NCI-H2196 (cell line): ENCODE measurements at regions not wholly inside any gene's neighbourhood (a gene's known extent, or its start where the extent isn't known, plus 50 kb on each side); places are given as distances from the start of the nearest gene placed in this dataset.
"Not testable (repeated sequence)": the region's sequence is repeated elsewhere in the genome, so short reads cannot be mapped to it uniquely, and the experiment has no call there.

Source experiments
- DNase-seq: peaks from one replicate; lab custom pipeline; 2025; ENCODE audit not compliant: unreplicated experiment; lab: John Stamatoyannopoulos, UW

GRCh38 chr12:89768586-89769482 lies 60.2 kb upstream of the ATP2B1 start:
- no peak for DNase-seq

GRCh38 chr12:89765959-89766824 lies 57.6 kb upstream of the ATP2B1 start:
- DNase-seq, result no peak

DNA sequence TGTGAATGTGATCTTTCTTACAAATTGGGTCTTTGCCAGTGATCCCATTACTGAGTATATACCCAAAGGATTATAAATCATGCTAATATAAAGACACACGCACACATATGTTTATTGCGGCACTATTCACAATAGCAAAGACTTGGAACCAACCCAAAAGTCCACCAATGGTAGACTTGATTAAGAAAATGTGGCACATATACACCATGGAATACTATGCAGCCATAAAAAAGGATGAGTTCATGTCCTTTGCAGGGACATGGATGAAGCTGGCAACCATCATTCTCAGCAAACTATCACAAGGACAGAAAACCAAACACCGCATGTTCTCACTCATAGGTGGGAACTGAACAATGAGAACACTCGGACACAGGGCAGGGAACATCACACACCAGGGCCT lies 55.5 kb upstream of the ATP2B1 start:
- DNase-seq, result not testable (repeated sequence)

- no peak for DNase-seq
These were observed 54.0 kb upstream of the ATP2B1 start for GRCh38 chr12:89762498-89763170.

DNA sequence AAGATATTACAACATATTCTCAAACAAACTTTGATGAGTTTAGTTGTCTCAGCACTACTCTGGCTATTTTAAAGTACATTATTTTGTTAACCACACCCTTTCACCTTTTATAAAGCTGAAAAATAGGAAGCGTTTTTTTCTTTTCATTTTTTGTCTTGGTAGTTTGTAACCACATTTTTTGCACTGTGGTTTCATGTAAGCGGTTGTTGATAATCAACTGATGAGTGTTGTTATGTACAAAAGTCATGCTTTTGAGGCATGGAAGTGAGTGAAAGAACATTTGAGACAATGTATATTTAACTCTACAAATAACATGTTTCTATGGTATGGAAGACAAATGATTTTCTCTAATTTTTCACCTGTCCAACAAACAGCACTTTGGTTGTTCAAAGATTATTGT lies 52.1 kb upstream of the ATP2B1 start:
- no peak for DNase-seq
